ENCODE measurements at regions not wholly inside any gene's neighbourhood (a gene's known extent, or its start where the extent isn't known, plus 50 kb on each side); places are given as distances from the start of the nearest gene placed in this dataset.

DNA sequence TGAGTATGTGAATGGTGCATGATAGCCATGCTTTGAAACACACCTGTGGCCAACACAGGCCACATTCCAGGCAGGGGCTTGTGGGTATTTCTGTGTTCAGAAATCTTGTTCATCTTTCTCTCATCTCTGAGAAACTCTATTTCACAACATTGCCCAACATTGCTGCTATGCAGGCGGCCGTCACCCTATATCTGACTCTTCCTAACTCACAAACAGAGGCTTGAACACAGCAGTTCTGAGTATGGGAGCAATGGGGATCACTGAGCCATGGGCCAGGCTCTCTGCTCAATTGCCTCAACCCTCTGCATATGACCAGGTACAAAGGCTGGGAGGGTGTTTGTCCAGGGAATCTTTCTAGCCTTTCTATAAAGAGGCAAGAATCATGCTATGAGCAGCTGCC, 259.9 kb downstream of the BUD13 start:
- TF ChIP-seq, protein P1, sequence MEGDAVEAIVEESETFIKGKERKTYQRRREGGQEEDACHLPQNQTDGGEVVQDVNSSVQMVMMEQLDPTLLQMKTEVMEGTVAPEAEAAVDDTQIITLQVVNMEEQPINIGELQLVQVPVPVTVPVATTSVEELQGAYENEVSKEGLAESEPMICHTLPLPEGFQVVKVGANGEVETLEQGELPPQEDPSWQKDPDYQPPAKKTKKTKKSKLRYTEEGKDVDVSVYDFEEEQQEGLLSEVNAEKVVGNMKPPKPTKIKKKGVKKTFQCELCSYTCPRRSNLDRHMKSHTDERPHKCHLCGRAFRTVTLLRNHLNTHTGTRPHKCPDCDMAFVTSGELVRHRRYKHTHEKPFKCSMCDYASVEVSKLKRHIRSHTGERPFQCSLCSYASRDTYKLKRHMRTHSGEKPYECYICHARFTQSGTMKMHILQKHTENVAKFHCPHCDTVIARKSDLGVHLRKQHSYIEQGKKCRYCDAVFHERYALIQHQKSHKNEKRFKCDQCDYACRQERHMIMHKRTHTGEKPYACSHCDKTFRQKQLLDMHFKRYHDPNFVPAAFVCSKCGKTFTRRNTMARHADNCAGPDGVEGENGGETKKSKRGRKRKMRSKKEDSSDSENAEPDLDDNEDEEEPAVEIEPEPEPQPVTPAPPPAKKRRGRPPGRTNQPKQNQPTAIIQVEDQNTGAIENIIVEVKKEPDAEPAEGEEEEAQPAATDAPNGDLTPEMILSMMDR (conservative IDR thresholded peaks at IDR 0.05 in 1 of 2, IDR thresholded peaks at IDR 0.05 in 1 of 2; ENCODE audit: low read depth in 1 of 2, low read length in 2 of 2), result no peak
- TF ChIP-seq EZH2 (IDR thresholded peaks at IDR 0.05; ENCODE audit: low read length, missing control alignments), result no peak
